GM18511 (cell line): ENCODE measurements at regions not wholly inside any gene's neighbourhood (a gene's known extent, or its start where the extent isn't known, plus 50 kb on each side); places are given as distances from the start of the nearest gene placed in this dataset.
A peak's percentile ranks its signal among the peaks of the same experiment; 100 is the strongest.

Experiments
- ATAC-seq: cut with Tn5 transposase; IDR thresholded peaks from one replicate; pipeline ENCODE4 v1.9.1; 2021; ENCODE audit warnings: mild to moderate bottlenecking, moderate library complexity; ENCODE audit not compliant: unreplicated experiment

- no peak for ATAC-seq
Measured at GRCh38 chr10:89153971-89154370, 53.1 kb downstream of the CH25H start.

DNA sequence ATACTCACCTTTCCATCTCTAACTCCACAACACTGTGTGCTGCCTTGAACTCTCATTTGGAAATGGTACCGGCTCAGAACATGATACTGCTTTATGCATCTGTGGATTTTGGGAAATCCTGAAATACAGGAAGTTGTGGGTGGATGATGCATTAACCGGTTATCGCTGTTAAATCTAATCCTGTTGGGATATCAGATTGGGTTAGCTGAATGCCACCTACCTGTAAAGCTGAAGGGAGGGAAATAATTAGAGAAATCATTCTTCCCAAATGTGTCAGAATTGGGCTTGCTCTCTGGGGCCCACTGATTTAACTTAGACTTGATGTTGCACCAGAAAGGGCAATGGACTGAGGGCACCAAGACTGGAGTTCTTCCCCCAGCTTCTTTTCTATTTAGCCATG is 54.0 kb downstream of the CH25H start:
- no peak for ATAC-seq

DNA sequence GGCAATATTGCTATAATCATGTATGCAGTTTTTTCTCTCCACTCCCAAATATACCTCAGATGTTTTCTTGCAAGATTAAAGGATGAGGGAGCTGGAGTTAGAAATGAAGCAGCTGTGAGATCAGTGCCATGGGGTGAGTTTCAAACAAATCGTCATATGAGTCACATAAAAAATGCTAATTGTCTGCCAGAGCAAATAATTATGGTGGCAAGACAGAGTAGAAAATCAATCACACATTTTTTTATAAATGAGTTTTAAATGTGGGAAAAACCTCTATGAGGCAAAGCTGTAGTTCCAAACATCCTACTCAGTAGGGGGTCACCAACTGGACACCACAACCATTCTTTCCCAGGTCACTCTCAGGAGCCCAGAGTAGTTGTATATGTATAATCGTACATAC is 55.3 kb downstream of the CH25H start:
- ATAC-seq = no peak

- no peak for ATAC-seq
Measured at GRCh38 chr10:89148061-89148460, 59.1 kb downstream of the CH25H start.

- ATAC-seq = no peak
Measured at GRCh38 chr10:89147256-89147655, 59.9 kb downstream of the CH25H start.

DNA sequence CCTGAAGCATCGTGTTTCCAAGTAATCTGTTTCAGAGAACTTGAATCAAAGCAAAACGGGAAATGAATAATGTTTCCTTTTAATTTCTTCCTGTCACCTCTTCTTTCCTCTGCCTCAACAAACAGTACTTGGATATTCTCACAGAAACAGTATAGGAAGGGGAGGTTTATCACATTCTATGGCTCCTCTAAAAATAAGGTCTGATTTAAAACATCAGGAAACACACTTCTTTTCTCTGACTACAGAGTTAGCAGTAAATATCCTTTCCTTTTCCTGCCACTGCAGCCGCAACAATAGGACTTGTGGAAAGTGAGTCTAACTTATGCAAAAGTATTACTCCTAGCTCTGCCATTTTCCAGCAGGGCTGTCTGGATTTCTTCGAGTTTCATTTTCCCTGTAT is 62.3 kb downstream of the CH25H start:
- no peak for ATAC-seq

GRCh38 chr10:89142590-89142989 is 64.5 kb downstream of the CH25H start:
- no peak for ATAC-seq

DNA sequence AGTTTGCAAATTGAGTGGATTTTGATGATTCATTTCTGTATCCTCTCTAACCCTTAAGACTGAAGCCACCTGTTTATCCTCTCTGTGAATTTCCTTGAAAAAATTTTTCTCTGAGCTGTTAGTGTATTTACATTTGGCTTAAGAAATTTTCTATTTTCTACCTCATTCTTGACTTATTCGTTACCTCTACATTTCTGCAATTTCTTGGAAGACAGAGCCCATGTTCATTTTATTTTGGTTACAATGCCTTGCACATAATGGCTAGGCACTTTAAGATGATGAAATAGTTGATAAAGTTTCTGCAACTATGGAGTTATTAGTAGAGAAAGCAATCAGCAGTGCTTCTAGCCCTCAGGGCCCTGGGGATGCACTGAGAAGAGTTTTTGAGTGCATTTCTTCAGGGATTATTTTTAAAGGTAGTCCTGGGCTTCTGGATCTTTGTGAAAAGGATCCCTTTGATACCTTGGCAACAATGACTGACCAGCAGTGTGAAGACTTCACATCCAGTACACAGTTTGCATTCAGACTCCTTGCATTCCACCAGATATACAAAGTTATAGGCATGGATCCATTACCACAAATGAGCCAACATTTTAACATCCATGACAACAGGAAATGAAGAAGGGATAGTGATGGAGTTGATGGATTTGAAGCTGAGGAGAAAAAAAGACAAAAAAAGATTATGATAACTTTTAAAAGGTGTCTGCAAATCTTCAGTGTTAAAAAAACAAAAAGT is 68.2 kb downstream of the CH25H start:
- no peak for ATAC-seq

DNA sequence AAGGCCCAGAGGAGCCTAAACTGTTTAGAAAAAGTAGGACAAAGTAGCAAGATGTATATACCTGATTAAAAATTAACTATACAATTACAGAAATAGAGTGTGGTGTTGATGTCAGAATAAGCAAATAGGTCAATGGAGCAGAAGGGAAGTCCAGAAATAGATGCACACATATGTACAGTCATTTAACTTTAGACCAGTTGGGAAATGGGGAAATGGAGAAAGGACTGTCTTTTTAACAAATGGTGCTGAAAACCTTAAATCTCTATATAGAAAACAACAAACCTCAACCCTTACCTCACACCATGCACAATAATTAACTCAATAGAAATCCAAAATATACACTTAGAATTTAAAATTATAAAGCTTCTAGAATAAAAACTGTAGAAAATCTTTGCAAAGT is 72.2 kb downstream of the CH25H start:
- peak; percentile 86 for ATAC-seq

GRCh38 chr10:89129911-89130310 is 77.2 kb downstream of the CH25H start:
- no peak for ATAC-seq

GRCh38 chr10:89122433-89123051 is 84.6 kb downstream of the CH25H start:
- ATAC-seq = no peak

- ATAC-seq = no peak
Measured at GRCh38 chr10:89121764-89122020, 85.4 kb downstream of the CH25H start.

DNA sequence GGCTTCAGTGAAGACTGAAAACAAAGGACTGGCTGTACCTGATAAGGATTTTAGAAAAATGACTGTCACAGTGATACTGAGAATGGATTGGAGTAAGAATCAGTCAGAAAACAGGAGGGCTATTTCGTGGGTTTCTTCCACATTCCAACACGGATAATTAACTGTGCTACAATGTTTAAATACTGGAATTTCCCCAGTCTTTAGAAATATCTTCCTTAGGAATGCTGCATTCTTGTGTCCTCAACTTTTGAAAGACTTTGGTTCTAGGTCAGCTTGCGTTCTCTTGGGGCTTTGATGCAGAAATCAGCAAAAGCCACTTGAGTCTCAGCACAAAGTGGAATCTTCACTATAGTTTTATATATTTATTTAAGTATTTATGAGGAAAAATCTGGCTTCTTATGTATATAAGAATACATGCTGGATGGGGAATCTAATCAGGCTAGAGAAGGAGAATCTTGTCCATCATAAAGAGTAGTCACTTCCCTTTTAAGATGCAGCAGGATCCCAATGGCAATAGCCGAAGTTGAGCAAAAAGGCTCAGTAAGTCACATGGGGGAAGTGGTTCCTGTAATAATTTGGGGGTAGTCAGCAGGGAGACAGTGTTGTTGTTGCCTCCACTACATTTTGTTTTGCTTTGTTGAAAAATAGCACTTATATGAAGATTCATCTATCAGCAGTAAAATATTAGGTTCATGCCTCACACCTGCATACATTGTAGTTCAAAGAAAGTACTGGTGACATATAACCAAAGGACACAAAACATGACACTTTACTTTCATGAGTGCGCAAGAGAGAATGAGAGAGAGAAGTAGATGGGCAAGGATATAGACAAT is 86.0 kb downstream of the CH25H start:
- ATAC-seq = no peak

GRCh38 chr10:89119651-89120050 is 87.5 kb downstream of the CH25H start:
- ATAC-seq = no peak

DNA sequence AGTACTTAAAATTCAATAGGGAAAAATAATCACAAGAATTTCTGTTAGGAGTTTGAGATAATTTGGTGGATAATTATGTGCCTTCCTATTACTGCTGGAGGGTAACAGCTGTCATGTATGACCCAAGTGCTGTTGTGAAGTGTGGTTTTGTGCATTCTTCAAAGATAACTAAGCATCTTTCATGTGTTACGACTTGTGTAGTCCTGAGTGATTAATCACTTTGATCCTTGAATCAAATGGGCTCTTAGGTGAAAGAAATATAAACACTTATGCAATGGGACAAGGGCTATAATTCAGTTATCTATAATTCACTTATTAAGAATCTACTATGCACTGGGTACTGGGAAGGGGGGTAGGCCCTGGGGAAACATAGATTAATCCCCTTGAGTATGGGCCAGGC is 89.0 kb downstream of the CH25H start:
- ATAC-seq = no peak

DNA sequence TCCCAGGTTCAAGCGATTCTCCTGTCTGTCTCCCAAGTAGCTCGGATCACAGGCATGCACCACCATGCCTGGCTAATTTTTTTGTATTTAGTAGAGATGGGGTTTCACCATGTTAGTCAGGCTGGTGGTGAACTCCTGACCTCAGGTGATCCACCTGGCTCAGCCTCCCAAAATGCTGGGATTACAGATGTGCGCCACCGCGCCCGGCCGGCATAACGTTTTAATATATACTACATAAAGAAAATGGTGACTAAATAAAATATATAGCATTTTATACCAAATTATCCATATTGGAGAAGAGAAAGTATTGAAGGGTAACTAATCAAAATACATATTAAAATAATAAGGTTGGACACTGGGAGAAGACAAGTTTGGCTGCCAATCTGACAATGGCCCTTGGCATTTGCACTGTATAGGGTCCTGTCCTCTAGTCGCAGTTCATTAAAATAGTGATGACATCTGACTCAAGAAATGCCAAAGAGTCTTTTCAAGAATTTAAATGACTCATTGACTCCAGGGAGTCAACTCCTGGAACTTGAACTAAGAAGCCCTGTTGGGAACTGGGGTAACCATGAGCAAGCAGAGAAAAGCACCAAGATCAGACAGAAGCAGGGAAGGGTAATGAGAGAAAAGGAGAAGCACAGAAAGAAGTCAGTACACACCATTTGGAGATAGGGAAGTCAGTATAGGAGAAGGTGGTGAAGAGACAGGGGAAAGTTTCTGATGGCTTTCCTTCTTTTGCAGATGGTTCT is 91.1 kb downstream of the CH25H start:
- no peak for ATAC-seq

- no peak for ATAC-seq
Measured at GRCh38 chr10:89114846-89115625, 92.1 kb downstream of the CH25H start.

DNA sequence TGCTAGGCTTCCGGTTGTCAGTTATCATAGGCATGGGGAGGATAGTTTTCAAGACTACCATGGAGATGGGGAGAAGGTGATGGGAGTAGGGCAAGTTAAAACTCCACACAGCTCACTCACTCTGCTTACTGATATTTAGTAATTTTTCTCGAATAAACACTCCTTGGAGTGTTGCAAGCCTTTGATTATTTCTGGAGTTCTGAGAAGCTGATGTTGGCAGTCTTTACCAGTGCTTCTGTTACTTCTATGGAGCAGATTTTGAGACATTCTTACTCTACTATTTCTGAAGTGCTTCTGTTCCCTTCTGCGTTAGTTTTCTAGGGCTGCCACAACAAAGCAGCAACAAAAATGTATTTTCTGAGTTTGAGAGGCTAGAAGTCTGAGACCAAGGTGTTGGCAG is 104.4 kb downstream of the CH25H start:
- ATAC-seq = no peak

DNA sequence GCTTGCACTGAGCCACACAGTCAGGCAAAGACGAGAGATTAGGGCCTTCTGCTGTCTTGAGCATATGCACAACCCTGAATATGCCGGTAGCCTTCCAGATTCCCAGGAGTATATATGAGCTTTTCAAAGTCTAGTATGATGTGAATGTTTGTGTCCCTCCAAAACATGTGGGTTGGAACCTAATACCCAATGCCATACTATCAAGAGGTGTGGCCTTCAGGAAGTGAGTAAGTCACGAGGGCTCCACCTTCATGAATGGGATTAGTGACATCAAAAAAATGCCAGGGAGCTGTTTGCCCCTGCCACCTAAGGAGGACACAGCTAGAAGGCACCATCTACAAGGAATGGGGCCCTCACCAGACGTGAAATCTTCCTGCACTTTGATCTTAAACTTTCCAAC is 105.2 kb downstream of the CH25H start:
- no peak for ATAC-seq

DNA sequence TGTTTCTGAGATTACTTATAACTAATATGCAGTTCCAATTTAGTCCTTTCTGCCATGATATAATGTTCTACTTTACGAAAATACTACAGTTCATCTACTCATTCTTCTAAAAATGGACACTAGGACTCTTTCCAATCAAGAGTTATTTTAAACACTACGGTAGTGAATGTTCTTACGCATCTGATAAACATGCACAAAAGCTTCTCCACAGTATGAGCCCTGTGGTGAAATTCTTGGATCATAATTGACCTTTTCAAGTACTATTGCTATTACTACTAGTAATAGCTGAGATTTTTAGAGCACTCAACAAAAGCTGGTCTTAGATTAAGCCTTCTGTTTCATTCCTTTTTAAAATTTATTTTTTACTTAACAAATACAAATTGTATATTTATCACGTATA is 106.4 kb downstream of the CH25H start:
- no peak for ATAC-seq

GRCh38 chr10:89097226-89097625 is 106.6 kb downstream of the FAS start:
- no peak for ATAC-seq
